Tibial artery (tissue), 4 donors: ENCODE measurements at regions not wholly inside any gene's neighbourhood (a gene's known extent, or its start where the extent isn't known, plus 50 kb on each side); places are given as distances from the start of the nearest gene placed in this dataset.

Experiments used
- DNase-seq, 2 donors: peaks; one replicate each; pipeline ENCODE4 v3.0.0-alpha.2; 2019
- H3K27ac ChIP-seq, 2 donors: fragments of 200-600 bp; sonication (generic) in 1 of 2; 1 replicate in 1 of 2; 2 replicates in 1 of 2; pipeline ENCODE4 v1.5.1; 2018 to 2019; ENCODE audit warnings: mild to moderate bottlenecking in 1 of 2
- H3K27me3 ChIP-seq, 2 donors: fragments of 200-600 bp; sonication (generic) in 1 of 2; one replicate each; pipeline versions ENCODE4 v1.5.1 to v1.6.0; 2016 to 2019
- H3K36me3 ChIP-seq, 3 donors: fragments of 200-600 bp; sonication (generic) in 2 of 3; one replicate each; pipeline ENCODE4 v1.5.1; 2016 to 2019; ENCODE audit warnings: mild to moderate bottlenecking in 2 of 3
- H3K4me1 ChIP-seq, 4 donors: fragments of 200-600 bp; sonication (generic) in 2 of 4; 1 replicate in 3 of 4; 2 replicates in 1 of 4; pipeline ENCODE4 v1.5.1; 2016 to 2019
- H3K4me3 ChIP-seq, 2 donors: fragments of 200-600 bp; sonication (generic) in 1 of 2; 1 replicate in 1 of 2; 2 replicates in 1 of 2; pipeline ENCODE4 v1.5.1; 2018 to 2019; ENCODE audit warnings: mild to moderate bottlenecking in 2 of 2
- H3K9me3 ChIP-seq, 3 donors: fragments of 200-600 bp; sonication (generic) in 1 of 3; one replicate each; pipeline ENCODE4 v1.5.1; 2016 to 2019
- CTCF ChIP-seq, 2 experiments: fragments of 200-600 bp in 1 of 2; fragments of 450-650 bp in 1 of 2; IDR thresholded peaks; one replicate each; pipeline ENCODE4 v1.5.1; 2017 to 2019; ENCODE audit warnings: antibody characterized with exemption in 2 of 2, mild to moderate bottlenecking in 1 of 2, moderate library complexity in 1 of 2
- intact Hi-C: fragments of 100-400 bp; cut with DNase I; formaldehyde crosslinking; loops from one replicate; pipeline ENCODE4 v1.15.0; 2023; ENCODE audit warnings: low total_unique reads

GRCh38 chr9:124191691-124192395 is 65.9 kb upstream of the NEK6 start:
- intact Hi-C loops, result no loop called here
- Histone ChIP-seq H3K4me1 (no peaks in the 10 kb centered on the region), H3K9me3 (peaks cover 0 to 5% (median 0%) of the 10 kb centered on the region in 3 donors), H3K36me3 (no peaks in the 10 kb centered on the region), H3K27me3 (peaks cover 0 to 18% of the 10 kb centered on the region in 2 donors), H3K4me3 (no peak overlapping the region), H3K27ac (no peak overlapping the region)
- no peak for TF ChIP-seq CTCF (IDR thresholded peaks at IDR 0.05)
- DNase-seq, result no peak

- no peaks in the 10 kb centered on the region for H3K27me3 ChIP-seq
- no peaks in the 10 kb centered on the region for H3K36me3 ChIP-seq
- no peak overlapping the region for H3K27ac ChIP-seq
- intact Hi-C loops, result no loop called here
- H3K9me3 ChIP-seq, result peaks cover 0 to 5% (median 0%) of the 10 kb centered on the region in 3 donors
- no peak overlapping the region for H3K4me3 ChIP-seq
- H3K4me1 ChIP-seq, result no peaks in the 10 kb centered on the region
- no peak for DNase-seq
- no peak for TF ChIP-seq CTCF (IDR thresholded peaks at IDR 0.05)
These were observed 61.0 kb upstream of the NEK6 start for GRCh38 chr9:124196814-124197176.

GRCh38 chr9:124197177-124198095 is 60.3 kb upstream of the NEK6 start:
- peaks cover 0 to 5% (median 0%) of the 10 kb centered on the region in 3 donors for H3K9me3 ChIP-seq
- no peak for TF ChIP-seq CTCF (IDR thresholded peaks at IDR 0.05)
- H3K36me3 ChIP-seq, result no peaks in the 10 kb centered on the region
- no peak overlapping the region for H3K4me3 ChIP-seq
- intact Hi-C loops, result no loop called here
- H3K27ac ChIP-seq, result no peak overlapping the region
- no peaks in the 10 kb centered on the region for H3K27me3 ChIP-seq
- DNase-seq, result peak in 1 of 2 donors; percentile 33
- H3K4me1 ChIP-seq, result no peaks in the 10 kb centered on the region

- H3K9me3 ChIP-seq, result peaks cover 0 to 5% (median 0%) of the 10 kb centered on the region in 3 donors
- no peaks in the 10 kb centered on the region for H3K4me1 ChIP-seq
- no peaks in the 10 kb centered on the region for H3K36me3 ChIP-seq
- no peak for DNase-seq
- TF ChIP-seq CTCF (IDR thresholded peaks at IDR 0.05), result no peak
- no peak overlapping the region for H3K27ac ChIP-seq
- no peaks in the 10 kb centered on the region for H3K27me3 ChIP-seq
- intact Hi-C loops, result no loop called here
- H3K4me3 ChIP-seq, result no peak overlapping the region
These were observed 59.4 kb upstream of the NEK6 start for GRCh38 chr9:124198331-124198730.

- TF ChIP-seq CTCF (IDR thresholded peaks at IDR 0.05), result no peak
- no peak overlapping the region for H3K4me3 ChIP-seq
- intact Hi-C loops, result no loop called here
- H3K27me3 ChIP-seq, result no peaks in the 10 kb centered on the region
- H3K9me3 ChIP-seq, result peaks cover 0 to 5% (median 0%) of the 10 kb centered on the region in 3 donors
- H3K36me3 ChIP-seq, result no peaks in the 10 kb centered on the region
- no peaks in the 10 kb centered on the region for H3K4me1 ChIP-seq
- DNase-seq, result peak in 1 of 2 donors; percentile 48
- no peak overlapping the region for H3K27ac ChIP-seq
These were observed 58.8 kb upstream of the NEK6 start for GRCh38 chr9:124198948-124199347.
